Spleen (tissue), 7 donors: ENCODE measurements at regions not wholly inside any gene's neighbourhood (a gene's known extent, or its start where the extent isn't known, plus 50 kb on each side); places are given as distances from the start of the nearest gene placed in this dataset.

Experiments
- CTCF ChIP-seq, 11 experiments: fragments of 200-600 bp in 7 of 11; fragments of 450-650 bp in 4 of 11; sonication (generic) in 4 of 11; IDR thresholded peaks in 8 of 11; conservative IDR thresholded peaks in 3 of 11; 1 replicate in 7 of 11; 2 replicates in 4 of 11; pipeline versions ENCODE4 v1.4.0 to v1.8.0; 2016 to 2021; ENCODE audit warnings: antibody characterized with exemption in 11 of 11, inconsistent platforms in 4 of 11, mild to moderate bottlenecking in 1 of 11
- POLR2A ChIP-seq, 3 donors: fragments of 450-650 bp; IDR thresholded peaks; one replicate each; pipeline ENCODE4 v1.5.1; 2017; ENCODE audit warnings: antibody characterized with exemption in 3 of 3, mild to moderate bottlenecking in 1 of 3
- donor health status: DM: no; HTN: no; CAD: no; lungs with moderate emphysema.
- donor health status: DM: no; HTN: no; CAD: no.
- donor health status: DM: no; HTN: no; CAD: no.

- TF ChIP-seq CTCF (IDR thresholded peaks at IDR 0.05 in 8 of 11, conservative IDR thresholded peaks at IDR 0.05 in 3 of 11) (no peak), POLR2A (IDR thresholded peaks at IDR 0.05) (no peak)
Measured at GRCh38 chr5:103909391-103909790, 346.8 kb upstream of the NUDT12 start.
